ENCODE measurements at regions not wholly inside any gene's neighbourhood (a gene's known extent, or its start where the extent isn't known, plus 50 kb on each side); places are given as distances from the start of the nearest gene placed in this dataset.

GRCh38 chr5:135240781-135241360 lies 158.2 kb downstream of the MACROH2A1 start:
- Histone ChIP-seq H3K9ac (ENCODE audit: control insufficient read depth, extremely low read depth, insufficient read depth, low read length) (no peak overlapping the region), H4K20me1 (ENCODE audit: control insufficient read depth, extremely low read depth, insufficient read depth, low read length) (no peaks in the 10 kb centered on the region), H3K27ac (ENCODE audit: control insufficient read depth, insufficient read depth, low read length) (no peak overlapping the region), H3K4me3 (ENCODE audit: control insufficient read depth in 2 of 3, extremely low read depth in 1 of 3, insufficient read depth in 2 of 3, low read depth in 1 of 3, low read length in 3 of 3) (no peak overlapping the region), H2AFZ (ENCODE audit: control insufficient read depth, low read length) (no peak overlapping the region), H3K79me2 (ENCODE audit: control insufficient read depth, insufficient read depth, low read length) (no peaks in the 10 kb centered on the region), H3K4me1 (ENCODE audit: control insufficient read depth, extremely low read depth, insufficient read depth, low read length) (peaks cover 33% of the 10 kb centered on the region), H3K9me3 (ENCODE audit: control insufficient read depth, low read depth, low read length) (no peaks in the 10 kb centered on the region), H3K9me1 (ENCODE audit: control insufficient read depth, extremely low read depth, insufficient read depth, low read length) (no peaks in the 10 kb centered on the region), H3K4me2 (ENCODE audit: control insufficient read depth, extremely low read depth, insufficient read depth, low read depth, low read length) (no peak overlapping the region), H3K27me3 (ENCODE audit: control insufficient read depth, extremely low read depth, insufficient read depth, low read length) (no peaks in the 10 kb centered on the region), H3K36me3 (ENCODE audit: control insufficient read depth in 2 of 2, extremely low read depth in 1 of 2, insufficient read depth in 2 of 2, low read length in 2 of 2) (no peaks in the 10 kb centered on the region)
- FAIRE-seq, result no peak
- TF ChIP-seq EZH2 (IDR thresholded peaks at IDR 0.05; ENCODE audit: low read length) (no peak), CTCF (optimal IDR thresholded peaks at IDR 0.05 in 1 of 3, IDR thresholded peaks at IDR 0.05 in 1 of 3, conservative IDR thresholded peaks at IDR 0.05 in 1 of 3; ENCODE audit: extremely low read depth in 1 of 3, insufficient read depth in 2 of 3, low read length in 3 of 3) (no peak)
- DNase-seq (ENCODE audit: low read depth, low spot score), result no peak
- dilution Hi-C loops (cut with MboI; ENCODE audit: extremely low pct_ligation_motif_present, low sequenced_read_pairs), result no loop called here

GRCh38 chr5:135240283-135240633 lies 158.8 kb downstream of the MACROH2A1 start:
- no peak for DNase-seq (ENCODE audit: low read depth, low spot score)
- no peak overlapping the region for H2AFZ ChIP-seq (ENCODE audit: control insufficient read depth, low read length)
- no peak for FAIRE-seq
- no peaks in the 10 kb centered on the region for H3K27me3 ChIP-seq (ENCODE audit: control insufficient read depth, extremely low read depth, insufficient read depth, low read length)
- no peak overlapping the region for H3K4me3 ChIP-seq (ENCODE audit: control insufficient read depth in 2 of 3, extremely low read depth in 1 of 3, insufficient read depth in 2 of 3, low read depth in 1 of 3, low read length in 3 of 3)
- no peaks in the 10 kb centered on the region for H3K9me3 ChIP-seq (ENCODE audit: control insufficient read depth, low read depth, low read length)
- H3K4me1 ChIP-seq (ENCODE audit: control insufficient read depth, extremely low read depth, insufficient read depth, low read length), result peaks cover 27% of the 10 kb centered on the region
- no peaks in the 10 kb centered on the region for H4K20me1 ChIP-seq (ENCODE audit: control insufficient read depth, extremely low read depth, insufficient read depth, low read length)
- H3K27ac ChIP-seq (ENCODE audit: control insufficient read depth, insufficient read depth, low read length), result no peak overlapping the region
- no peaks in the 10 kb centered on the region for H3K9me1 ChIP-seq (ENCODE audit: control insufficient read depth, extremely low read depth, insufficient read depth, low read length)
- H3K9ac ChIP-seq (ENCODE audit: control insufficient read depth, extremely low read depth, insufficient read depth, low read length), result no peak overlapping the region
- no peak for TF ChIP-seq CTCF (optimal IDR thresholded peaks at IDR 0.05 in 1 of 3, IDR thresholded peaks at IDR 0.05 in 1 of 3, conservative IDR thresholded peaks at IDR 0.05 in 1 of 3; ENCODE audit: extremely low read depth in 1 of 3, insufficient read depth in 2 of 3, low read length in 3 of 3)
- TF ChIP-seq EZH2 (IDR thresholded peaks at IDR 0.05; ENCODE audit: low read length), result no peak
- no peaks in the 10 kb centered on the region for H3K36me3 ChIP-seq (ENCODE audit: control insufficient read depth in 2 of 2, extremely low read depth in 1 of 2, insufficient read depth in 2 of 2, low read length in 2 of 2)
- H3K79me2 ChIP-seq (ENCODE audit: control insufficient read depth, insufficient read depth, low read length), result no peaks in the 10 kb centered on the region
- dilution Hi-C loops (cut with MboI; ENCODE audit: extremely low pct_ligation_motif_present, low sequenced_read_pairs), result no loop called here
- H3K4me2 ChIP-seq (ENCODE audit: control insufficient read depth, extremely low read depth, insufficient read depth, low read depth, low read length), result no peak overlapping the region
